DMS153 treated with DMSO at 0.1 percent for 48 hours (cell line): ENCODE measurements at regions not wholly inside any gene's neighbourhood (a gene's known extent, or its start where the extent isn't known, plus 50 kb on each side); places are given as distances from the start of the nearest gene placed in this dataset.
"Not testable (repeated sequence)": the region's sequence is repeated elsewhere in the genome, so short reads cannot be mapped to it uniquely, and the experiment has no call there.

Experiments used
- DNase-seq: peaks from one replicate; lab custom pipeline; 2025; ENCODE audit not compliant: unreplicated experiment; lab: John Stamatoyannopoulos, UW

- no peak for DNase-seq
Observed at GRCh38 chr6:8361259-8361658, 74.1 kb downstream of the SLC35B3 start.

GRCh38 chr6:8352966-8353340 is 82.4 kb downstream of the SLC35B3 start:
- no peak for DNase-seq

- no peak for DNase-seq
Observed at GRCh38 chr6:8352335-8352965, 82.9 kb downstream of the SLC35B3 start.

GRCh38 chr6:8343600-8343999 is 91.7 kb downstream of the SLC35B3 start:
- no peak for DNase-seq

- no peak for DNase-seq
Observed at GRCh38 chr6:8342241-8342819, 93.0 kb downstream of the SLC35B3 start.

GRCh38 chr6:8337147-8337546 is 98.2 kb downstream of the SLC35B3 start:
- no peak for DNase-seq

- no peak for DNase-seq
Observed at GRCh38 chr6:8336406-8337057, 98.8 kb downstream of the SLC35B3 start.

GRCh38 chr6:8335896-8336295 is 99.4 kb downstream of the SLC35B3 start:
- no peak for DNase-seq

- no peak for DNase-seq
Observed at GRCh38 chr6:8335381-8335780, 100.0 kb downstream of the SLC35B3 start.

- no peak for DNase-seq
Observed at GRCh38 chr6:8334113-8334512, 101.2 kb downstream of the SLC35B3 start.

GRCh38 chr6:8329562-8329961 is 105.8 kb downstream of the SLC35B3 start:
- peak; percentile 6 for DNase-seq

GRCh38 chr6:8325743-8326142 is 109.6 kb downstream of the SLC35B3 start:
- DNase-seq = no peak

GRCh38 chr6:8322659-8323058 is 112.7 kb downstream of the SLC35B3 start:
- DNase-seq = no peak

GRCh38 chr6:8321671-8322404 is 113.5 kb downstream of the SLC35B3 start:
- no peak for DNase-seq

- DNase-seq = no peak
Observed at GRCh38 chr6:8315154-8315553, 120.2 kb downstream of the SLC35B3 start.

GRCh38 chr6:8301502-8301901 is 133.8 kb downstream of the SLC35B3 start:
- DNase-seq = no peak

GRCh38 chr6:8299034-8299433 is 136.3 kb downstream of the SLC35B3 start:
- no peak for DNase-seq

GRCh38 chr6:8282946-8283345 is 152.4 kb downstream of the SLC35B3 start:
- not testable (repeated sequence) for DNase-seq

- DNase-seq = no peak
Observed at GRCh38 chr6:8282380-8282779, 153.0 kb downstream of the SLC35B3 start.

- DNase-seq = no peak
Observed at GRCh38 chr6:8279041-8279805, 156.1 kb downstream of the SLC35B3 start.

GRCh38 chr6:8278562-8278961 is 156.8 kb downstream of the SLC35B3 start:
- DNase-seq = no peak
